Colonic mucosa (tissue), 4 donors: ENCODE measurements at regions not wholly inside any gene's neighbourhood (a gene's known extent, or its start where the extent isn't known, plus 50 kb on each side); places are given as distances from the start of the nearest gene placed in this dataset.

Source experiments
- DNase-seq: peaks from one replicate; pipeline ENCODE4 v3.0.0-alpha.2; 2020
- H3K27ac ChIP-seq: fragments of 200-600 bp; one replicate; pipeline ENCODE4 v1.8.0; 2021
- H3K27me3 ChIP-seq: fragments of 200-600 bp; one replicate; pipeline ENCODE4 v1.8.0; 2021
- H3K36me3 ChIP-seq: fragments of 200-600 bp; one replicate; pipeline ENCODE4 v1.8.0; 2021
- H3K4me1 ChIP-seq: fragments of 200-600 bp; one replicate; pipeline ENCODE4 v1.8.0; 2021; ENCODE audit warnings: mild to moderate bottlenecking
- H3K4me3 ChIP-seq: fragments of 200-600 bp; one replicate; pipeline ENCODE4 v1.8.0; 2021
- H3K9ac ChIP-seq, 2 donors: one replicate each; pipeline ENCODE4 v1.7.0; 2013; ENCODE audit warnings: control low read depth in 2 of 2, low read depth in 2 of 2, low read length in 2 of 2
- H3K9me3 ChIP-seq: fragments of 200-600 bp; one replicate; pipeline ENCODE4 v1.8.0; 2021
- intact Hi-C: fragments of 100-400 bp; cut with DNase I; formaldehyde crosslinking; loops from one replicate; pipeline ENCODE4 v1.14.1; 2022
- TF ChIP-seq, protein P1 (sequence below): fragments of 200-600 bp; IDR thresholded peaks from one replicate; pipeline ENCODE4 v1.8.0; 2022; ENCODE audit warnings: antibody characterized with exemption, mild to moderate bottlenecking
- donor health status: healthy.
- donor health status: DM: no; HTN: no; CAD: no.
- donor health status: DM: no; HTN: no; CAD: no.

DNA sequence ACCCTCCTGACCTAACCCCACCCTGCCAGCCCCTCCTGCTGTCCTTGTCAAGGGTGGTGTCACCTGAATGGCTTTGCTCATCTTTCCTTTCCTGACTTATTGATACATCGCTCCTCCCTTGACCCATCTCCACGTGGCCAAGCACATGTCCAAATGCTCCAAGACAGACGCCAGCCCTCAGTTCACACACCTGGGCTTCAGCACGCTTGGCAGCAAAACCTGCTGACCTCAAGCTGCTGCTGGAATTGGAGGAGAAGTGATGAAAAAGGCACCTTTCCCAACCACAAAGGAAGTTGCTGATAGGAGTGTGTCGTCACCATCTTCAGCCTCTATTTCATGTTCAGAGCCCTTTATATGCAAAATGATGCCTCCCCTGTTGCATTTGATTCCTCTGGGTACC, 141.3 kb downstream of the TLE3 start:
- Histone ChIP-seq H3K27ac (no peak overlapping the region), H3K27me3 (no peaks in the 10 kb centered on the region), H3K36me3 (no peaks in the 10 kb centered on the region), H3K4me1 (no peaks in the 10 kb centered on the region), H3K9me3 (no peaks in the 10 kb centered on the region), H3K9ac (no peak overlapping the region), H3K4me3 (no peak overlapping the region)
- intact Hi-C loops, result no loop called here
- no peak for DNase-seq
- TF ChIP-seq, protein P1, sequence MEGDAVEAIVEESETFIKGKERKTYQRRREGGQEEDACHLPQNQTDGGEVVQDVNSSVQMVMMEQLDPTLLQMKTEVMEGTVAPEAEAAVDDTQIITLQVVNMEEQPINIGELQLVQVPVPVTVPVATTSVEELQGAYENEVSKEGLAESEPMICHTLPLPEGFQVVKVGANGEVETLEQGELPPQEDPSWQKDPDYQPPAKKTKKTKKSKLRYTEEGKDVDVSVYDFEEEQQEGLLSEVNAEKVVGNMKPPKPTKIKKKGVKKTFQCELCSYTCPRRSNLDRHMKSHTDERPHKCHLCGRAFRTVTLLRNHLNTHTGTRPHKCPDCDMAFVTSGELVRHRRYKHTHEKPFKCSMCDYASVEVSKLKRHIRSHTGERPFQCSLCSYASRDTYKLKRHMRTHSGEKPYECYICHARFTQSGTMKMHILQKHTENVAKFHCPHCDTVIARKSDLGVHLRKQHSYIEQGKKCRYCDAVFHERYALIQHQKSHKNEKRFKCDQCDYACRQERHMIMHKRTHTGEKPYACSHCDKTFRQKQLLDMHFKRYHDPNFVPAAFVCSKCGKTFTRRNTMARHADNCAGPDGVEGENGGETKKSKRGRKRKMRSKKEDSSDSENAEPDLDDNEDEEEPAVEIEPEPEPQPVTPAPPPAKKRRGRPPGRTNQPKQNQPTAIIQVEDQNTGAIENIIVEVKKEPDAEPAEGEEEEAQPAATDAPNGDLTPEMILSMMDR, result no peak

DNA sequence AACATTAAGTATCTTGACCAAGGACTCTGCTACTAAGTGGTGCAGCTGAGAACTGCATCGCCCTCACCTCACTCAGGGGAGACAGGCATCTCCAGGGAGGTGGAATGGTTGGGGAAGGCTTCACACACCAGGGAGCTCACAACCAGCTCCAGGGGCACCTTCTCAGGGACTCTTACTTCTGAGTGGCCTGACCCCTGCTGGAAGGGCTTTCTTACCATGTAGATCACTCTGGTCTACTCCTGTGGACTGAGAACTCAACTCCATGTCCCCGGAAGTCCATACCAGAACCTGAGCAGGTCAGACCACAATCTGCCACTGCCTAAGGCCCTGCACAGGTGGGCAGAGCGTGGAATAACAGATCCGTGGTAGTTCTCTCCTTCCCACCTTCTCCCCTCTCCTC, 140.5 kb downstream of the TLE3 start:
- no peaks in the 10 kb centered on the region for H3K4me1 ChIP-seq
- H3K4me3 ChIP-seq, result no peak overlapping the region
- H3K27me3 ChIP-seq, result no peaks in the 10 kb centered on the region
- no peak for DNase-seq
- no peak overlapping the region for H3K9ac ChIP-seq
- TF ChIP-seq, protein P1, result no peak
- no peaks in the 10 kb centered on the region for H3K9me3 ChIP-seq
- no peak overlapping the region for H3K27ac ChIP-seq
- intact Hi-C loops, result no loop called here
- no peaks in the 10 kb centered on the region for H3K36me3 ChIP-seq

DNA sequence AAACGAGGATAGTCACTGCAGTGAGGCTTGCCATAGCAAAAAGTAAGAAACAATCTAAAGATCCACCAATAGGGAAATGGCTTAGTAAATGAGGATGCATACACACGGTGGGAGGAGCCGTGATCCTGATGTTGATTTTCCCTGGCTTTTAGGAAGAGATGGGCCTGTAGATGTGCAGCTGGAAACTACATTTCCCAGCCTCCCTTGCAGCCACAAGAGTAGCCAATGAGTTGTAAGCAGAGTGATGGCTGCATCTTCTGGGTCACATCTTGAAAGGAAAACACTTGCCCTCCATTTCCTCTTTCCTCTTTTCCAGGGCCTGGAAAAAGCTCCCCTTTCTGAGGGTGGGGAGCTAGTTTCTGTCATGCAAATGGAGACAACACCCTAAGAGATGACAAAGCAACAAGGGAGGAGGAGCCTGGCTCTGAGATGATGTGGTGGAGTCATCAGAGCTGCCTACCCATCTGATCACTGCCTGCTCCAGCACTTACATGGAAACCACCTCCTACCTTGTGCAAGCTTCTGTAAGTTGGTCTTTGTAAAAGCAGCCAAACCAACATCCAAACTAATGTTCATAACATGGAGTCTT, 139.1 kb downstream of the TLE3 start:
- no peaks in the 10 kb centered on the region for H3K9me3 ChIP-seq
- H3K36me3 ChIP-seq, result no peaks in the 10 kb centered on the region
- H3K9ac ChIP-seq, result no peak overlapping the region
- H3K4me3 ChIP-seq, result no peak overlapping the region
- TF ChIP-seq, protein P1, result no peak
- intact Hi-C loops, result no loop called here
- no peaks in the 10 kb centered on the region for H3K27me3 ChIP-seq
- DNase-seq, result no peak
- no peak overlapping the region for H3K27ac ChIP-seq
- no peaks in the 10 kb centered on the region for H3K4me1 ChIP-seq

DNA sequence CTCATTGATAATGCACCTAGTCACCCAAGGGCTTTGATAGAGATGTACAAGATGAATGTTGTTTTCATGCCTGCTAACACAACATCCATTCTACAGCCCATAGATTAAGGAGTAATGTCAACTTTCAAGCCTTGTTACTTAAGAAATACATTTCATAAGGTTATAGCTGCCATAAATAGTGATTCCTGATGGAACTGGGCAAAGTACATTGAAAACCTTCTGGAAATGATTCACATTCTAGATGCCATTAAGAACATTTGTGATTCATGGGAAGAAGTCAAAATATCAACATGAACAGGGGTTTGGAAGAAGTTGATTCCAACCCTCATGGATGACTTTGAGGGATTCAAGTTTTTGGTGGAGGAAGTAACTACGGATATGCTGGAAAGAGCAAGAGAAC, 135.2 kb downstream of the TLE3 start:
- H3K9me3 ChIP-seq, result no peaks in the 10 kb centered on the region
- no peak overlapping the region for H3K9ac ChIP-seq
- H3K27me3 ChIP-seq, result no peaks in the 10 kb centered on the region
- H3K4me3 ChIP-seq, result no peak overlapping the region
- no peaks in the 10 kb centered on the region for H3K4me1 ChIP-seq
- DNase-seq, result no peak
- TF ChIP-seq, protein P1, result no peak
- intact Hi-C loops, result no loop called here
- no peaks in the 10 kb centered on the region for H3K36me3 ChIP-seq
- H3K27ac ChIP-seq, result no peak overlapping the region

DNA sequence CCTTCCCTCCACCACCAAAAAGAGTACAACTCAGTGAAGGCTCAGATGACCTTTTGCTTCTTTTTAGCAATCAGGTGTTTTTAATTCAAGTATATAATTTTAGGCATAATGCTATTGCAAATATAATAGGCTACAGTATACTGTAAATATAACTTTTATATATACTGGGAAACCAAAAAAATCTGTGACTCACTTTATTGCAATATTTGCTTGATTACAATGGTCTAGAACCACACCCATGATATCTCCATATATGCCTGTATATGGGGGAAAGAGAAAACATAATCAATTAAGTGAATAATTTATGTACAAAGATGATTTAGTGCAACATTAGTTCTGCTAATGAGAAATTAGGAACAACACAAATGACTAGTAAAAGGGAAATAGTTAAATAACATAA, 134.3 kb downstream of the TLE3 start:
- H3K4me3 ChIP-seq, result no peak overlapping the region
- H3K4me1 ChIP-seq, result no peaks in the 10 kb centered on the region
- intact Hi-C loops, result no loop called here
- no peaks in the 10 kb centered on the region for H3K9me3 ChIP-seq
- H3K27ac ChIP-seq, result no peak overlapping the region
- no peaks in the 10 kb centered on the region for H3K27me3 ChIP-seq
- no peak overlapping the region for H3K9ac ChIP-seq
- no peaks in the 10 kb centered on the region for H3K36me3 ChIP-seq
- no peak for DNase-seq
- TF ChIP-seq, protein P1, result no peak
